Spleen (tissue), 11 donors: ENCODE measurements at regions not wholly inside any gene's neighbourhood (a gene's known extent, or its start where the extent isn't known, plus 50 kb on each side); places are given as distances from the start of the nearest gene placed in this dataset.

Experiments
- DNase-seq: peaks from one replicate; pipeline ENCODE4 v3.0.0-alpha.2; 2020
- H3K27ac ChIP-seq, 8 donors: fragments of 200-600 bp; sonication (generic) in 7 of 8; 1 replicate in 4 of 8; 2 replicates in 4 of 8; pipeline versions ENCODE4 v1.5.0 to v1.8.0; 2016 to 2021; ENCODE audit warnings: inconsistent platforms in 4 of 8, mild to moderate bottlenecking in 4 of 8, moderate library complexity in 1 of 8
- H3K27me3 ChIP-seq, 7 donors: fragments of 200-600 bp; sonication (generic) in 6 of 7; replicated peaks in 1 of 7; 1 replicate in 4 of 7; 2 replicates in 3 of 7; pipeline versions ENCODE4 v1.5.0 to v1.8.0; 2016 to 2021; ENCODE audit warnings: inconsistent platforms in 3 of 7, mild to moderate bottlenecking in 1 of 7
- H3K36me3 ChIP-seq, 6 donors: fragments of 200-600 bp; sonication (generic) in 5 of 6; 1 replicate in 4 of 6; 2 replicates in 2 of 6; pipeline versions ENCODE4 v1.5.0 to v1.8.0; 2016 to 2021; ENCODE audit warnings: inconsistent platforms in 2 of 6
- H3K4me1 ChIP-seq, 6 donors: fragments of 200-600 bp; sonication (generic) in 5 of 6; 1 replicate in 3 of 6; 2 replicates in 3 of 6; pipeline versions ENCODE4 v1.5.0 to v1.8.0; 2016 to 2021; ENCODE audit warnings: inconsistent platforms in 3 of 6
- H3K4me3 ChIP-seq, 8 donors: fragments of 200-600 bp; sonication (generic) in 7 of 8; 1 replicate in 4 of 8; 2 replicates in 4 of 8; pipeline versions ENCODE4 v1.5.0 to v1.8.0; 2016 to 2021; ENCODE audit warnings: inconsistent platforms in 4 of 8, mild to moderate bottlenecking in 4 of 8, moderate library complexity in 2 of 8
- H3K9me3 ChIP-seq, 8 donors: fragments of 200-600 bp; sonication (generic) in 7 of 8; 1 replicate in 4 of 8; 2 replicates in 4 of 8; pipeline versions ENCODE4 v1.5.0 to v1.8.0; 2016 to 2021; ENCODE audit warnings: inconsistent platforms in 4 of 8
- POLR2A ChIP-seq, 3 donors: fragments of 450-650 bp; IDR thresholded peaks; one replicate each; pipeline ENCODE4 v1.5.1; 2017; ENCODE audit warnings: antibody characterized with exemption in 3 of 3, mild to moderate bottlenecking in 1 of 3
- POLR2AphosphoS5 ChIP-seq, 3 donors: sonication (generic); formaldehyde crosslinking; IDR thresholded peaks; one replicate each; pipeline ENCODE4 v1.5.1; 2017; ENCODE audit warnings: antibody characterized with exemption in 3 of 3
- WGBS, 5 donors: extraction: QIAGEN DNeasy Blood & Tissue Kit in 3 of 5; methylation state at CpG; one replicate each; pipeline versions ENCODE4 v1.1.5 to v1.1.7; 2013 to 2018; 5-methylcytosine and 5-hydroxymethylcytosine counted together
- intact Hi-C: fragments of 100-400 bp; cut with DNase I; formaldehyde crosslinking; loops from one replicate; pipeline ENCODE4 v1.15.0; 2023; ENCODE audit warnings: low total_unique reads
- TF ChIP-seq, protein P1 (sequence below), 11 experiments: fragments of 200-600 bp in 7 of 11; fragments of 450-650 bp in 4 of 11; sonication (generic) in 4 of 11; IDR thresholded peaks in 8 of 11; conservative IDR thresholded peaks in 3 of 11; 1 replicate in 7 of 11; 2 replicates in 4 of 11; pipeline versions ENCODE4 v1.4.0 to v1.8.0; 2016 to 2021; ENCODE audit warnings: antibody characterized with exemption in 11 of 11, inconsistent platforms in 4 of 11, mild to moderate bottlenecking in 1 of 11
- donor health status: healthy with polysubstance abuse.
- donor health status: DM: no; HTN: no; CAD: no; lungs with moderate emphysema.
- donor health status: DM: no; HTN: no; CAD: no.
- donor health status: Bipolar disorder and iron deficiency.
- donor health status: healthy.
- donor health status: DM: no; HTN: no; CAD: no.
- donor health status: DM: yes; HTN: yes; CAD: no.

DNA sequence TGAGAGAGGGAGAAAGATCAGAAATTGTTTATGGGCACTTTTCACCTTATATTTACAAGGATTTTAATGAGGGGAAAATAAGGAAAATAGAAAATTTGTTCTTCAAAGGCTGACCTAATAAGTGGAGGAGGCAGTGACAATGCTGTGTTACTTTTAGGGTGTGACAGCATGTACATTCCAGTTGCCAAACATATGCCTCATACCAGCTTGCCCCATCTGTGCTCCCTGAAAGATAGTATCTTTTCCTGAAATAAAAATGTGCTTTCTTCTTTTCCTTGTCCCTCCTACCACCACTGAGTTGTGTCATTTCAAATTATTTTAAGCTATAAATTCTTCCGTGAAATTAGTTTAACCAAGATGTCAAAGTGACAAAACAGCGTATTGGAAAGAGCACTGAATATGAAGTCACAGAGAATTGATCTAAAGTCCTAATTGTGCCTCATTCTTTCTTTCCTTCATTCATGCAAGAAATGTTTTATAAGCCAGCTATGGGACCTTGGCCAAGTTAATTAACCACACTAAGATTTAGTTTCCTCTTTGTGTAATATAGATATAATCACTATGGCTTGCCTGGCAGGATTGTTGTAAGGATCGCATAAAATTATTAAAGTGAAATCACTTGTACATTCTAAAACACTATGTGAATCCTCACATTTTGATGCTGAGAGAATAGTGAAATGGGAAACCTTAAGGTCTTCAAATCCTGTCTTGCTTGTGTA is 1307.5 kb upstream of the TENM4 start:
- DNase-seq = no peak
- Histone ChIP-seq H3K27ac (no peak overlapping the region), H3K4me3 (no peak overlapping the region), H3K27me3 (no peaks in the 10 kb centered on the region), H3K36me3 (no peaks in the 10 kb centered on the region), H3K4me1 (no peaks in the 10 kb centered on the region), H3K9me3 (peaks cover 0 to 5% (median 0%) of the 10 kb centered on the region in 8 donors)
- TF ChIP-seq, protein P1, sequence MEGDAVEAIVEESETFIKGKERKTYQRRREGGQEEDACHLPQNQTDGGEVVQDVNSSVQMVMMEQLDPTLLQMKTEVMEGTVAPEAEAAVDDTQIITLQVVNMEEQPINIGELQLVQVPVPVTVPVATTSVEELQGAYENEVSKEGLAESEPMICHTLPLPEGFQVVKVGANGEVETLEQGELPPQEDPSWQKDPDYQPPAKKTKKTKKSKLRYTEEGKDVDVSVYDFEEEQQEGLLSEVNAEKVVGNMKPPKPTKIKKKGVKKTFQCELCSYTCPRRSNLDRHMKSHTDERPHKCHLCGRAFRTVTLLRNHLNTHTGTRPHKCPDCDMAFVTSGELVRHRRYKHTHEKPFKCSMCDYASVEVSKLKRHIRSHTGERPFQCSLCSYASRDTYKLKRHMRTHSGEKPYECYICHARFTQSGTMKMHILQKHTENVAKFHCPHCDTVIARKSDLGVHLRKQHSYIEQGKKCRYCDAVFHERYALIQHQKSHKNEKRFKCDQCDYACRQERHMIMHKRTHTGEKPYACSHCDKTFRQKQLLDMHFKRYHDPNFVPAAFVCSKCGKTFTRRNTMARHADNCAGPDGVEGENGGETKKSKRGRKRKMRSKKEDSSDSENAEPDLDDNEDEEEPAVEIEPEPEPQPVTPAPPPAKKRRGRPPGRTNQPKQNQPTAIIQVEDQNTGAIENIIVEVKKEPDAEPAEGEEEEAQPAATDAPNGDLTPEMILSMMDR (IDR thresholded peaks at IDR 0.05 in 8 of 11, conservative IDR thresholded peaks at IDR 0.05 in 3 of 11) = no peak
- no peak for TF ChIP-seq POLR2AphosphoS5 (IDR thresholded peaks at IDR 0.05)
- no peak for TF ChIP-seq POLR2A (IDR thresholded peaks at IDR 0.05)
- WGBS, 5 donors = 64 to 84% (median 68%) methylated on average over 3 of the region's 3 CpGs
- intact Hi-C loops = no loop called here

DNA sequence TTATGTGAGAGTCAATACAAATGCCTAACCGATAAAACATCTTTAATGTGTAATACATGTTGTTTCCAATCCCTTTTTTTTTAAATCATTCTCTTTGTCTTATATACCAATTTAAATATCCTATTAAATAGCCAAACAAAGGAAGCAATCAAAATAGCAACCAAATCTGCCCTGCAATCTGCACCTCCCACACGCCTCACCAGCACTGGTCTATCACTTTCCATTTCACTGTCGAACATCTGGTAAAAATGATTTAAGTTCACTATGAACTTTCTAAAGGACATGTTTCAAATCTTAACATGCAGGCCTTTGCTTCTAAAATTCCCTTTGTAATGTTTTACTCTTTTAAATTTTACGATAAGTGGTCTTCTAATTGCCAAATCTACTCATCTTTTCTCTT is 1305.5 kb upstream of the TENM4 start:
- H3K4me1 ChIP-seq = no peaks in the 10 kb centered on the region
- H3K27ac ChIP-seq = peak overlapping the region in 1 of 8 donors; percentile 19
- H3K36me3 ChIP-seq = no peaks in the 10 kb centered on the region
- H3K9me3 ChIP-seq = peaks cover 0 to 10% (median 0%) of the 10 kb centered on the region in 8 donors
- 68 to 85% (median 76%) methylated on average over 4 of the region's 4 CpGs for WGBS, 5 donors
- no peak for DNase-seq
- no peaks in the 10 kb centered on the region for H3K27me3 ChIP-seq
- intact Hi-C loops = no loop called here
- H3K4me3 ChIP-seq = peak overlapping the region in 1 of 8 donors; percentile 15
- TF ChIP-seq POLR2A (IDR thresholded peaks at IDR 0.05) (no peak), POLR2AphosphoS5 (IDR thresholded peaks at IDR 0.05) (no peak)
- TF ChIP-seq, protein P1 (IDR thresholded peaks at IDR 0.05 in 8 of 11, conservative IDR thresholded peaks at IDR 0.05 in 3 of 11) = no peak

DNA sequence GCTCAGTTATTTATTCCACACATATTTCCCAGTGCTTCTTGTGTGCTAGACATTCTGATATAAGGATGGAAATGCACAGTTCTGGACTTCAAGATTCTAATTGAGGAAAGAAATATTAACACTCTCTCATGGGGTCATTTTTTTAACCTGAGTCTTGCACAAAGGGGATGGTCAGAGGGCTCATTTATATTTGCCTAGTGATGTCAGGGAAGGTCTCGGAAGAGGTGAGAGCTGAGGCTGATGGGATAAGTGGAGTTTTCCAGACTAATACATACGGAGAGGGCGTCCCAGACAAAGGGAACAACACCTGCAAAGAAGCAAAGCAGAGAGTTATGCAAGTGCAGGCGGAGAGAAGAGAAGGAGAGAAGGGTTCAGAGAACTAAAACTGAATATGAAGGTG is 1304.6 kb upstream of the TENM4 start:
- whole genome bisulfite sequencing, 5 donors = 83 to 95% (median 87%) methylated on average over 4 of the region's 4 CpGs
- intact Hi-C loops = no loop called here
- no peak for DNase-seq

DNA sequence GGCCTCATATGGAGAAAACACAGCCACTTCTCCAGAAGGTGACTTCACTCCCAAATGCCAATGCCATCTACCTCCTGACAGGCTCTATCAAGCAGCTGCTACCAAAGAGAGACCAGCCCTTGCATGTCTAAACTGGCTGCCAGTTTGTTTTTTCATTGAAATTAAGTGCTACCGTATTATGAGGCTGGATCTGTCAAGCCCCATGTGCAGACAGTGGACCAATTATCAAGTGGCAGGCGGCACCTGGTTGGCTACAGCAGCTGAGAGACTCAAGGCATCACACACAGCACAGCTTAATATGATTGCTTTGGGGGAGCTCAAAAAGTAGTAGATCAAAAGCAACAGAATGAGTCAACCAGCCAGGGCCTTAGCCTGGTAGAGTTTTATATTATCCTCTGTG is 1293.0 kb upstream of the TENM4 start:
- DNase-seq = no peak
- H3K9me3 ChIP-seq = no peaks in the 10 kb centered on the region
- no peaks in the 10 kb centered on the region for H3K36me3 ChIP-seq
- intact Hi-C loops = no loop called here
- 90 to 100% (median 91%) methylated on average over 2 of the region's 2 CpGs for WGBS, 5 donors
- no peak overlapping the region for H3K27ac ChIP-seq
- H3K27me3 ChIP-seq = no peaks in the 10 kb centered on the region
- no peak overlapping the region for H3K4me3 ChIP-seq
- H3K4me1 ChIP-seq = no peaks in the 10 kb centered on the region
- TF ChIP-seq POLR2A (IDR thresholded peaks at IDR 0.05) = no peak
- TF ChIP-seq, protein P1 (IDR thresholded peaks at IDR 0.05 in 8 of 11, conservative IDR thresholded peaks at IDR 0.05 in 3 of 11) = no peak
- TF ChIP-seq POLR2AphosphoS5 (IDR thresholded peaks at IDR 0.05) = no peak

More for the DNA sequence above, 1304.6 kb upstream of the TENM4 start:
- H3K4me3 ChIP-seq = no peak overlapping the region
- H3K27me3 ChIP-seq = no peaks in the 10 kb centered on the region
- no peaks in the 10 kb centered on the region for H3K4me1 ChIP-seq
- no peaks in the 10 kb centered on the region for H3K36me3 ChIP-seq
- no peak overlapping the region for H3K27ac ChIP-seq
- H3K9me3 ChIP-seq = peaks cover 0 to 10% (median 0%) of the 10 kb centered on the region in 8 donors
- TF ChIP-seq POLR2AphosphoS5 (IDR thresholded peaks at IDR 0.05) = no peak
- TF ChIP-seq, protein P1 (IDR thresholded peaks at IDR 0.05 in 8 of 11, conservative IDR thresholded peaks at IDR 0.05 in 3 of 11) = no peak
- TF ChIP-seq POLR2A (IDR thresholded peaks at IDR 0.05) = no peak
